ENCODE measurements at regions not wholly inside any gene's neighbourhood (a gene's known extent, or its start where the extent isn't known, plus 50 kb on each side); places are given as distances from the start of the nearest gene placed in this dataset.

GRCh38 chr13:73583331-73583730 lies 524.5 kb downstream of the KLF5 start:
- Histone ChIP-seq H3K4me3 (ENCODE audit: low read length) (no peak overlapping the region), H3K36me3 (ENCODE audit: control insufficient read depth, insufficient read depth, low read length) (no peaks in the 10 kb centered on the region), H3K9ac (ENCODE audit: low read length) (no peak overlapping the region), H3K27me3 (ENCODE audit: control insufficient read depth, insufficient read depth, low read length) (no peaks in the 10 kb centered on the region), H3K4me1 (ENCODE audit: control insufficient read depth, insufficient read depth, low read length) (no peaks in the 10 kb centered on the region), H3K27ac (ENCODE audit: low read depth, low read length) (no peak overlapping the region)

DNA sequence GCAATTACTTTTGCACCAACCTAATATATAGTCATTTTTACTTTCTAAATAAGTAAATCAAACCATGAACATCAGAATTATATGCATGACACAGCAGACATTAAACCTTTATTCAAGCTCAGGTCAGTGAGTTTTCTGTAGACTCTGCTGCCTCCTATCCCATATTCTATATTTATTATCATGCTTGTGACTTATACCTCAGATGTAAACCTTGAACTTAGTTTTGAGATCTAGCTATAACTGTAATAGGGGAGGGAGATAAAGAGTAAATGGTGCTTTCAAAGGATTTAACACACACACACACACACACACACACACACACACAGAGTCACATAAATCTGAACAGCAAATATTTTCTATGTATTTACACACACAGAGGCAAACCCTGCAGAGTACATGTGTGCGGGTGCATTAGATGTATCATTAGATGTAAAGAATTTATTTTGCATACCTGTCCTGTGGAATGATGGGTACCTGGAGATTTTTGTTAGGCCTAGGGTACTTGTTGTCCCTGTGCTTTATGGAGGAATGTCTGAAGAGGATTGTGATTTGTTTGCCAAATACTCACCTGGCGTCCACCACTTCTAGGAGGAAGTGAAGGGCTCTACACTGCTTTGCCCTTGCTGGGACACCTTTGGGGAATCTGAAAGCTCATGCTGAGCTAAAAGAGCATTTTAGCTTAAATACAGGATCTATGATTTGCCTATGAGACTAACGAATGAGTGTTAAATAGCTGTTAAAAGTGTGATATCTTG lies 521.9 kb downstream of the KLF5 start:
- H3K27me3 ChIP-seq (ENCODE audit: control insufficient read depth, insufficient read depth, low read length): no peaks in the 10 kb centered on the region
- H3K27ac ChIP-seq (ENCODE audit: low read depth, low read length): no peak overlapping the region

DNA sequence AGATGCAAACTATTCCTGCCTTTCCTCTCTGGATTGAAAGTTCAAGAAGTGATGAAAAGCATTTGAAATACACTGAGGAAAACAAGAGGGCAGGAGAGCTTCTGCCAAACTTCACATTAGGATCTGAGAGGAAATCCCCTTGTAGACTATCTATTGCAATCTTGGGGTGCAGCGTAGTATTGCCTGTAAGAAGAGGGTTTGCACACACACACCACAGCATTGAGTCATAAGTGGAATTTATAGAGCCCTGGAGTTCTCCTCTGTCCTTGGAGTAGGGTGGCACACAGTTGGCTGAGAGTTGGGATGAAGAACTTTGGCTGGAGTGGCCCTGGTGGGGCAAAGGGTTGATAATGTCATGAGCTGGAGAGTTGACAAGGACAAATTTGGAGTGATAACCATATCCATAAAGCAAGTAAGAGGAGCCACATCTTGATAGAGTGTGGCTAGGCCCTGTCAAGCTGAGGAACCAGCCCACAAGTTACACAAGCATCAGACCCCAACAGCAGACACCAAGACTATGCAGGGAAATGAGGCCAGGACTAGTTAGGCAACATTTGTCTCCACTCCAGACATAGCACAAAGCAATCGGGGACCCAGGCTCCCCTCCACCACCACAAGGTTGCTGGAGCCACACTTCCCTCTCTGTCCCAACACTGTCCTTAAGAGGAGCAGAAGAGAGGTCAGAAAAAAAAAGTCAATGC lies 520.9 kb downstream of the KLF5 start:
- H3K4me1 ChIP-seq (ENCODE audit: control insufficient read depth, insufficient read depth, low read length): no peaks in the 10 kb centered on the region
- H3K27me3 ChIP-seq (ENCODE audit: control insufficient read depth, insufficient read depth, low read length): no peaks in the 10 kb centered on the region

More for the DNA sequence above, 521.9 kb downstream of the KLF5 start:
- H3K4me3 ChIP-seq (ENCODE audit: low read length): no peak overlapping the region
- no peak overlapping the region for H3K9ac ChIP-seq (ENCODE audit: low read length)
- no peaks in the 10 kb centered on the region for H3K36me3 ChIP-seq (ENCODE audit: control insufficient read depth, insufficient read depth, low read length)
- H3K4me1 ChIP-seq (ENCODE audit: control insufficient read depth, insufficient read depth, low read length): no peaks in the 10 kb centered on the region

DNA sequence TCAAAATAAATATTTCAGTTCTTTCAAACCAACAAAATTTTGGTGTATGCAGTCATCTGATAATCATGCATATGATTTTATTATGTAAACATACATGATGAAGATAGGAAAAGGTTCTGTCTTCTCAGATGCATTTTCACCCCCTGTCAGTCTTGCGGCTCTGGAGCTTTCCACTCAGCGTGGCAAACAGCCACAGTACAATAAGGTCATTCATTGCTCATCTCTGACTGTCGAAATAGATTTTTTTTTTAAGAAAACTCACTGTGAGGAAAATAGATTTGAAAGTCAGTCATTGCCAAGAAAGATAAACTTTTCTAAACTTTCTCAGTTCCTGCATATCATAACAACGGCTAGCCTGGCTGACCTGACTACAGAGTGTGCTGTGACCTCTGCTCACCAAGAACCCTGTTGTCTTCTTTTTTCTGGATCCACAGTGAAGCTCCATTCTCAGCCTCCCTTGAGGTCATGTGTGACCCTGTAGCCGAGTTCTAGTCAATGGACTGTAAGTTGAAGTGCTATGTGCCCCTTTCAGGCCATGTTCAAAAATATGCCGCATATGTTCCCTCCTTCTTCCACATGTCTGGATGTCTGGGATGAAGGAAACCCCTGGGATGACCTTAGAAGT lies 519.6 kb downstream of the KLF5 start:
- H3K4me1 ChIP-seq (ENCODE audit: control insufficient read depth, insufficient read depth, low read length): no peaks in the 10 kb centered on the region

More for the DNA sequence above, 520.9 kb downstream of the KLF5 start:
- Histone ChIP-seq H3K9ac (ENCODE audit: low read length) (no peak overlapping the region), H3K36me3 (ENCODE audit: control insufficient read depth, insufficient read depth, low read length) (no peaks in the 10 kb centered on the region), H3K27ac (ENCODE audit: low read depth, low read length) (no peak overlapping the region), H3K4me3 (ENCODE audit: low read length) (no peak overlapping the region)

DNA sequence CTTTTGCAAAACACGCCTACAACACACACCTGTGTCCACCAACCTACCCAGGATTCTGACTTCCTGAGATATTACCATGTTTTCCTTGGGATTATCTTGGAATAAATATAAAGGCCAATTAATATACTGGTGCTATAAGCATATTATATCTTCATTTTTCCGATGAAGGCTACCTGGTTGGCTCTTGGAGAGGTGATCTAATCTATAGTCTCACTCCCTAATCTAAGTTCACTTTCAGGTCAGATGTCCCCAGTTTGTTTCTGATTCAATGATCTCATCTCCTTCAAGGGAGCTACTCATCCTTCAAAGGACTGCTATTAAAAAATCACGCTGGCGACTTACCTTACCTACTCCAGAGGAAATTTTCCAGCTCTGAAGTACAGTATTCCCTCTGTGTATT lies 517.5 kb downstream of the KLF5 start:
- no peaks in the 10 kb centered on the region for H3K4me1 ChIP-seq (ENCODE audit: control insufficient read depth, insufficient read depth, low read length)
- H3K36me3 ChIP-seq (ENCODE audit: control insufficient read depth, insufficient read depth, low read length): no peaks in the 10 kb centered on the region
- H3K4me3 ChIP-seq (ENCODE audit: low read length): no peak overlapping the region
- H3K9ac ChIP-seq (ENCODE audit: low read length): no peak overlapping the region
- no peak overlapping the region for H3K27ac ChIP-seq (ENCODE audit: low read depth, low read length)
- no peaks in the 10 kb centered on the region for H3K27me3 ChIP-seq (ENCODE audit: control insufficient read depth, insufficient read depth, low read length)

More for the DNA sequence above, 519.6 kb downstream of the KLF5 start:
- H3K4me3 ChIP-seq (ENCODE audit: low read length): no peak overlapping the region
- H3K27me3 ChIP-seq (ENCODE audit: control insufficient read depth, insufficient read depth, low read length): no peaks in the 10 kb centered on the region
- no peak overlapping the region for H3K27ac ChIP-seq (ENCODE audit: low read depth, low read length)
- no peaks in the 10 kb centered on the region for H3K36me3 ChIP-seq (ENCODE audit: control insufficient read depth, insufficient read depth, low read length)
- no peak overlapping the region for H3K9ac ChIP-seq (ENCODE audit: low read length)

DNA sequence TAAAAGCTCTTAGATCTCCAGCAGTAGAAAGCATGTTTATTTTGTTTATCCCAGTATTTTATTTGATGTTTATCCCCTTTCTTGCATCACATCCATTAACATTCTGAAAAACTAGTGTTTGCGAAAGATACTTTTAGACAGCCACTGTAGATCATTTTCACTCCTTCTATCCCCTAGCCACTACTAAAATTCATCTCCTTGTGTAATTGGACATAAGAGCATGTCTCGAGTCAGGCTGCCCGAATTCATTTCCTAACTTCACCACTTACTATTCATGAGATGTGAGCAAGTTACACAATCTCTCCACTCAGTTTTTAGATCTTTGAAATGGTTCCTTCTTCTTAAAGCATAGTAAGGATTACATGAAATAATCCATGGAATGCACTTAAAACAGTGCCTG lies 514.0 kb downstream of the KLF5 start:
- H3K4me1 ChIP-seq (ENCODE audit: control insufficient read depth, insufficient read depth, low read length): no peaks in the 10 kb centered on the region
- no peak overlapping the region for H3K9ac ChIP-seq (ENCODE audit: low read length)
- no peaks in the 10 kb centered on the region for H3K27me3 ChIP-seq (ENCODE audit: control insufficient read depth, insufficient read depth, low read length)

DNA sequence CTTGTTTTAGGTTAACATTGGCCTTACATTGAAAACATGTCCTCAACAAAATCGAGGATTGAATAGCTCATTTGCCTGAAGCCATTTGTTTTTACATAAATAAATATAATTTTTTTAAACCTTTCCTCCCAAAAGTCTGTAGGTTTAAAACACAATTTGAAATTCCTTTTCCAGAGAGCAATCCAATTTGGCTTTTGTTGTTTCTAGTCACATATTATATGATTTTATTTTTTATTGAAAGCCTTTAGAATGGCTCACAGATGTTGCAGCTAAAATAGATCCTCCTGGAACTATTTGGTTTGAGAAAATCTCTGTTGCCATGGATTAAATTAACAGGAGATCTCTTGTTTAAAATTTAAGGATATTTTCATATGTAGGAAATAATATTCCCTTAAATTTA lies 512.6 kb downstream of the KLF5 start:
- Histone ChIP-seq H3K27me3 (ENCODE audit: control insufficient read depth, insufficient read depth, low read length) (no peaks in the 10 kb centered on the region), H3K9ac (ENCODE audit: low read length) (no peak overlapping the region), H3K27ac (ENCODE audit: low read depth, low read length) (no peak overlapping the region), H3K36me3 (ENCODE audit: control insufficient read depth, insufficient read depth, low read length) (no peaks in the 10 kb centered on the region), H3K4me3 (ENCODE audit: low read length) (no peak overlapping the region), H3K4me1 (ENCODE audit: control insufficient read depth, insufficient read depth, low read length) (no peaks in the 10 kb centered on the region)

More for the DNA sequence above, 514.0 kb downstream of the KLF5 start:
- Histone ChIP-seq H3K27ac (ENCODE audit: low read depth, low read length) (no peak overlapping the region), H3K36me3 (ENCODE audit: control insufficient read depth, insufficient read depth, low read length) (no peaks in the 10 kb centered on the region), H3K4me3 (ENCODE audit: low read length) (no peak overlapping the region)

DNA sequence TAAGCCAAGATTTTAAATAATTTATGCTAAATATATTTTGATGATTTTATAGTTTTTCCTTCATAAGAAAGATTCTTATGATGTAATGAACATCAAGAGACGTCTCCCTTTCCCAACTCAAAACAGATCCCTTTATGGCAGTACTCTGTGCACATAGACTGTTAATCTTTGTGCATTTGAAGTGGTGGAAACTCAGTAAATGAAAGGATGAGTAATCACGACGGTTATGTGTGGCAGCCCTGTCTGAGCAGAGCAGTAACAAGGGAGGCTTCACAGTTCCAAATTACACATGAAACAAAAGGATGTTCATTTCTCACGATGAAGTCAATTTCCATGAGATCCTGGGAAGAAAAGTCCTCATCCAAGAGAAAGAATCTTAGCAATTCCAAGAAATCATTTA lies 498.1 kb downstream of the KLF5 start:
- Histone ChIP-seq H3K36me3 (ENCODE audit: control insufficient read depth, insufficient read depth, low read length) (no peaks in the 10 kb centered on the region), H3K27me3 (ENCODE audit: control insufficient read depth, insufficient read depth, low read length) (no peaks in the 10 kb centered on the region), H3K4me1 (ENCODE audit: control insufficient read depth, insufficient read depth, low read length) (no peaks in the 10 kb centered on the region), H3K4me3 (ENCODE audit: low read length) (no peak overlapping the region), H3K9ac (ENCODE audit: low read length) (no peak overlapping the region), H3K27ac (ENCODE audit: low read depth, low read length) (no peak overlapping the region)

DNA sequence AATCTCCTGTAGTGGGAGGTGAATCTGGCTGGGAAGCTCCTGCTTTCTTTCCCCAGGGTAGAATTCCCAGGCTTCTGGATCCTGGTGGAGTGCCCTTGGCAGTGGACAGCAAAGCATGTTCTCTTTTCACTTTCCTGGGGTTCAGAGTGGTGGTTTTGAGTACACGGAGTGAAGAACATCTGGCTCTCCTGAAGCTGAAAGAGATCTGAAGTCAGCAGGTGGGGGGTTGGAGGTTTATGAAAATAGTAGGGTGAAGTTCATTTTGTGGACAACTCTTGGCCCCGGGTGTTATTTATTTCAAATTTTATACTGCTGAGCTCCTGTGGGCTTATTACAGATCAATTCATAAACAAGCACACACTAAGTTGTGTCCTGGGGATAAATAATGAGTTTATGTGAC lies 497.3 kb downstream of the KLF5 start:
- no peaks in the 10 kb centered on the region for H3K36me3 ChIP-seq (ENCODE audit: control insufficient read depth, insufficient read depth, low read length)
- no peak overlapping the region for H3K9ac ChIP-seq (ENCODE audit: low read length)
- H3K4me1 ChIP-seq (ENCODE audit: control insufficient read depth, insufficient read depth, low read length): no peaks in the 10 kb centered on the region
- no peak overlapping the region for H3K4me3 ChIP-seq (ENCODE audit: low read length)
- H3K27ac ChIP-seq (ENCODE audit: low read depth, low read length): no peak overlapping the region
- H3K27me3 ChIP-seq (ENCODE audit: control insufficient read depth, insufficient read depth, low read length): no peaks in the 10 kb centered on the region

DNA sequence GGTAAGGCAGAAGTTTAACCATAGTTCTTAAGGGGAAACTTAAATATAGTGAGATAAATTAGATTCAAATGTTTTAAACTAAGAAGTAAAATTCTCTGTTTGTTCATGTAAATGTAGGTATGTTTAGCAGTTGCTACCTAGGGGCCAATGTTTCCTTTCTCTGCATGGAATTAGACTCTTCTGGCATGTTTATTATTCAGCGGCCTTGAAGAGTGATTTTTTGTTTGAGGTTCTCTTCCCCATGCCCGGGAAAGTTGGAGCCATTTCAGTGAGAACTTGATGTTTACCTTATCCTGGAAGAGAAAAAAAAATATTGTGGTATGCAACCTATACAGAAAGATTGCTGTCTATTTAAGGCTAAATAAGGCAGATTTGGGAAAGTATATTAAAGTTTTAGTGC lies 492.9 kb downstream of the KLF5 start:
- Histone ChIP-seq H3K4me1 (ENCODE audit: control insufficient read depth, insufficient read depth, low read length) (no peaks in the 10 kb centered on the region), H3K27me3 (ENCODE audit: control insufficient read depth, insufficient read depth, low read length) (no peaks in the 10 kb centered on the region), H3K9ac (ENCODE audit: low read length) (no peak overlapping the region), H3K4me3 (ENCODE audit: low read length) (no peak overlapping the region), H3K27ac (ENCODE audit: low read depth, low read length) (no peak overlapping the region), H3K36me3 (ENCODE audit: control insufficient read depth, insufficient read depth, low read length) (no peaks in the 10 kb centered on the region)

DNA sequence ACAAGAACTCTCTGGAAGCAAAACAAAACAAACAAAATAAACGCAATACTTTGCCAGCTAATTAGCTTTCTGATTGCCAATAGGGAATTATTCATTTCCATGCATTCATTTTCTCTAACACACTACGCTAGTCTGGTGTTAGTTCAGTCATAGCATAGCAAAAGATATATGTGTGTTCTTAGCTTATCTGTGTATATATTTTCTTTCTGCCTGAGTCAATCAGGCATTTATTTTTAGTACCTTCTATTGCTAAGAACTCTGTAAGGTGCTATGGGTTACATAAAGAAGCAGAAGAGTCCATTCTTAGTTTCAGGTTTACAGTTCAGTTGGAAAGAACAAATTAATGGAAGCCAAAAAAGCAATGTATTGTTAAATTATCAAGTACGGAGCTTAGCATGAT lies 490.9 kb downstream of the KLF5 start:
- H3K27me3 ChIP-seq (ENCODE audit: control insufficient read depth, insufficient read depth, low read length): no peaks in the 10 kb centered on the region
- no peak overlapping the region for H3K9ac ChIP-seq (ENCODE audit: low read length)

DNA sequence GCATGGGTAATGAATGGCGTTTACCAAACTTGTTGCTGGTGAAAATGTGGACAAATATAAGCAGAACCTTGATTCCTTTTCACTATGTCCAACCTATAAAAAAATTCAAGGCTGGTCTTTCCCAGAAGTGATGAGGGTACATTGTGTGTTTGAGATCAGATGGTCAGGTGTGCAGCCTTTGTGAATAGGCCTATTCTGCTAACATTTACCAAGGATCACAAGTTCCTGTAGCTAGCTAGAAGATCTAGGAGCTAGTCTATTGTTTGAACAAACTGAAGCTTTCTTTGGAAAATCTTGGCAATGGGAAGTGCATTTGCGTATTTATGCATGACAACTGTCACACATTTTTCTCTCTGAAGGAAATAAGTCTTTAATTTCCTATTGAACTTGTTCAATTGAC lies 489.6 kb downstream of the KLF5 start:
- Histone ChIP-seq H3K27me3 (ENCODE audit: control insufficient read depth, insufficient read depth, low read length) (no peaks in the 10 kb centered on the region), H3K4me3 (ENCODE audit: low read length) (no peak overlapping the region), H3K27ac (ENCODE audit: low read depth, low read length) (no peak overlapping the region), H3K36me3 (ENCODE audit: control insufficient read depth, insufficient read depth, low read length) (no peaks in the 10 kb centered on the region), H3K4me1 (ENCODE audit: control insufficient read depth, insufficient read depth, low read length) (no peaks in the 10 kb centered on the region), H3K9ac (ENCODE audit: low read length) (no peak overlapping the region)

More for the DNA sequence above, 490.9 kb downstream of the KLF5 start:
- H3K36me3 ChIP-seq (ENCODE audit: control insufficient read depth, insufficient read depth, low read length): no peaks in the 10 kb centered on the region
- no peaks in the 10 kb centered on the region for H3K4me1 ChIP-seq (ENCODE audit: control insufficient read depth, insufficient read depth, low read length)
- no peak overlapping the region for H3K4me3 ChIP-seq (ENCODE audit: low read length)
- H3K27ac ChIP-seq (ENCODE audit: low read depth, low read length): no peak overlapping the region

All from rectal smooth muscle tissue (tissue), 1 donor.